HEK293 (cell line): ENCODE measurements at regions not wholly inside any gene's neighbourhood (a gene's known extent, or its start where the extent isn't known, plus 50 kb on each side); places are given as distances from the start of the nearest gene placed in this dataset.

Experiments
- CTCF ChIA-PET: fragments of 350-600 bp; formaldehyde crosslinking; extraction: SDS; loops from one replicate; lab custom pipeline; 2021; ENCODE audit warnings: antibody characterized with exemption; lab: Yijun Ruan, JAX
- POLR2A ChIA-PET: fragments of 300-600 bp; formaldehyde crosslinking; extraction: SDS; loops from one replicate; lab custom pipeline; 2020; ENCODE audit warnings: antibody characterized with exemption, inconsistent platforms; lab: Yijun Ruan, JAX
- H3K27ac ChIP-seq: fragments of 200-500 bp; sonication (Bioruptor generic); 2 replicates; pipeline ENCODE4 v1.5.1; 2014; ENCODE audit warnings: low read depth, low read length, control low read depth, inconsistent platforms; ENCODE audit errors: extremely low read depth
- H3K36me3 ChIP-seq, 2 experiments: fragments of 200-500 bp in 1 of 2; sonication (Bioruptor generic) in 1 of 2; 1 replicate in 1 of 2; 2 replicates in 1 of 2; pipeline ENCODE4 v1.5.1; 2014 to 2017; ENCODE audit warnings: inconsistent platforms in 2 of 2, low read length in 2 of 2; ENCODE audit not compliant: control insufficient read depth in 2 of 2, insufficient read depth in 1 of 2
- H3K4me1 ChIP-seq: fragments of 200-500 bp; sonication (Bioruptor generic); 2 replicates; pipeline ENCODE4 v1.5.1; 2014; ENCODE audit warnings: mild to moderate bottlenecking, low read length, inconsistent platforms; ENCODE audit not compliant: control insufficient read depth, insufficient read depth
- H3K4me3 ChIP-seq: 2 replicates; pipeline ENCODE4 v1.5.1; 2011; ENCODE audit warnings: low read depth, mild to moderate bottlenecking, control low read depth, low read length, moderate library complexity
- H3K9me3 ChIP-seq: fragments of 200-500 bp; sonication (Bioruptor generic); 2 replicates; pipeline ENCODE4 v1.5.1; 2014; ENCODE audit warnings: low read depth, low read length, inconsistent platforms; ENCODE audit not compliant: control insufficient read depth, insufficient read depth
- EGR2 ChIP-seq: fragments of 450-650 bp; formaldehyde crosslinking; IDR thresholded peaks from 2 replicates; pipeline ENCODE4 v1.5.1; 2016; ENCODE audit warnings: low read depth, missing biosample characterization, missing genetic modification characterization
- KLF1 ChIP-seq: fragments of 450-650 bp; formaldehyde crosslinking; IDR thresholded peaks from 2 replicates; pipeline ENCODE4 v1.5.1; 2016; ENCODE audit warnings: missing biosample characterization, missing genetic modification characterization
- KLF9 ChIP-seq: fragments of 450-650 bp; formaldehyde crosslinking; IDR thresholded peaks from 2 replicates; pipeline ENCODE4 v1.5.1; 2016; ENCODE audit warnings: missing biosample characterization, missing genetic modification characterization, low read depth
- PATZ1 ChIP-seq: fragments of 450-650 bp; formaldehyde crosslinking; IDR thresholded peaks from 2 replicates; pipeline ENCODE4 v1.5.1; 2016; ENCODE audit warnings: missing biosample characterization, missing genetic modification characterization
- RBAK ChIP-seq: fragments of 450-650 bp; formaldehyde crosslinking; IDR thresholded peaks from 2 replicates; pipeline ENCODE4 v1.5.1; 2016; ENCODE audit warnings: missing biosample characterization, missing genetic modification characterization
- YY2 ChIP-seq: fragments of 450-650 bp; formaldehyde crosslinking; IDR thresholded peaks from 2 replicates; pipeline ENCODE4 v1.5.1; 2016; ENCODE audit warnings: missing biosample characterization, missing genetic modification characterization
- ZFHX2 ChIP-seq: fragments of 450-650 bp; formaldehyde crosslinking; conservative IDR thresholded peaks from 2 replicates; pipeline ENCODE4 v1.5.1; 2016; ENCODE audit warnings: missing biosample characterization, missing genetic modification characterization
- ZFP69B ChIP-seq: fragments of 450-650 bp; formaldehyde crosslinking; IDR thresholded peaks from 2 replicates; pipeline ENCODE4 v1.5.1; 2016; ENCODE audit warnings: missing biosample characterization, missing genetic modification characterization
- ZNF148 ChIP-seq: fragments of 450-650 bp; formaldehyde crosslinking; IDR thresholded peaks from 2 replicates; pipeline ENCODE4 v1.5.0; 2017; ENCODE audit warnings: missing biosample characterization, missing genetic modification characterization, borderline replicate concordance
- ZNF433 ChIP-seq: fragments of 450-650 bp; formaldehyde crosslinking; IDR thresholded peaks from 2 replicates; pipeline ENCODE4 v1.5.1; 2016; ENCODE audit warnings: missing biosample characterization, missing genetic modification characterization, low read depth
- ZNF521 ChIP-seq: fragments of 450-650 bp; formaldehyde crosslinking; IDR thresholded peaks from 2 replicates; pipeline ENCODE4 v1.5.1; 2017; ENCODE audit warnings: missing biosample characterization, mild to moderate bottlenecking, missing genetic modification characterization
- ZNF610 ChIP-seq: fragments of 450-650 bp; formaldehyde crosslinking; IDR thresholded peaks from 2 replicates; pipeline ENCODE4 v1.5.1; 2016; ENCODE audit warnings: missing biosample characterization, missing genetic modification characterization, borderline replicate concordance
- ZNF624 ChIP-seq: fragments of 450-650 bp; formaldehyde crosslinking; IDR thresholded peaks from 2 replicates; pipeline ENCODE4 v1.5.1; 2017; ENCODE audit warnings: missing biosample characterization, missing genetic modification characterization
- ZNF76 ChIP-seq: fragments of 450-650 bp; formaldehyde crosslinking; IDR thresholded peaks from 2 replicates; pipeline ENCODE4; 2016; ENCODE audit warnings: low read depth, missing biosample characterization, missing genetic modification characterization, borderline replicate concordance
- ZNF776 ChIP-seq: fragments of 450-650 bp; formaldehyde crosslinking; IDR thresholded peaks from 2 replicates; pipeline ENCODE4 v1.5.0; 2017; ENCODE audit warnings: missing biosample characterization, missing genetic modification characterization, borderline replicate concordance
- ZNF837 ChIP-seq: fragments of 450-650 bp; formaldehyde crosslinking; IDR thresholded peaks from 2 replicates; pipeline ENCODE4 v1.5.1; 2016; ENCODE audit warnings: missing biosample characterization, missing genetic modification characterization
- ZSCAN16 ChIP-seq: fragments of 450-650 bp; formaldehyde crosslinking; IDR thresholded peaks from 2 replicates; pipeline ENCODE4 v1.5.1; 2016; ENCODE audit warnings: missing biosample characterization, missing genetic modification characterization
- TF ChIP-seq, protein P1 (sequence below): sonication (generic); formaldehyde crosslinking; IDR thresholded peaks from 2 replicates; pipeline ENCODE4 v1.8.1; 2022; ENCODE audit warnings: mild to moderate bottlenecking, moderate library complexity, missing genetic modification reagents
- TF ChIP-seq, protein P2 (sequence below): fragments of 450-650 bp; formaldehyde crosslinking; IDR thresholded peaks from 2 replicates; pipeline ENCODE4 v1.5.1; 2016; ENCODE audit warnings: missing biosample characterization, missing genetic modification characterization
- TF ChIP-seq, protein P3 (sequence below): fragments of 450-650 bp; formaldehyde crosslinking; conservative IDR thresholded peaks from 2 replicates; pipeline ENCODE4 v1.5.1; 2016; ENCODE audit warnings: low read depth, missing biosample characterization, missing genetic modification characterization
- TF ChIP-seq, protein P4 (sequence below): IDR thresholded peaks from 2 replicates; pipeline ENCODE4 v1.6.1; 2011; ENCODE audit warnings: mild to moderate bottlenecking, low read depth, low read length, borderline replicate concordance

- ChIA-PET POLR2A (interaction anchor here (0.5 kb wide), 1 partner anchor 1189 kb away, joined by 4 read pairs; no protein-coding TSS in a partner anchor), CTCF (no interaction called here)
- H3K27ac ChIP-seq: no peak overlapping the region
- H3K4me3 ChIP-seq: no peak overlapping the region
- H3K36me3 ChIP-seq: no peaks in the 10 kb centered on the region
- H3K4me1 ChIP-seq: no peaks in the 10 kb centered on the region
- H3K9me3 ChIP-seq: no peaks in the 10 kb centered on the region
- TF ChIP-seq EGR2 (tag by site-specific recombination): no peak
- TF ChIP-seq RBAK (tag by site-specific recombination): no peak
- TF ChIP-seq ZNF837 (tag by site-specific recombination): no peak
- TF ChIP-seq ZFP69B (tag by site-specific recombination): peak; percentile 44; the same call in 1 of the 2 replicates
- no peak for TF ChIP-seq ZNF76 (tag by site-specific recombination)
- TF ChIP-seq PATZ1 (tag by site-specific recombination): no peak
- TF ChIP-seq, protein P1, sequence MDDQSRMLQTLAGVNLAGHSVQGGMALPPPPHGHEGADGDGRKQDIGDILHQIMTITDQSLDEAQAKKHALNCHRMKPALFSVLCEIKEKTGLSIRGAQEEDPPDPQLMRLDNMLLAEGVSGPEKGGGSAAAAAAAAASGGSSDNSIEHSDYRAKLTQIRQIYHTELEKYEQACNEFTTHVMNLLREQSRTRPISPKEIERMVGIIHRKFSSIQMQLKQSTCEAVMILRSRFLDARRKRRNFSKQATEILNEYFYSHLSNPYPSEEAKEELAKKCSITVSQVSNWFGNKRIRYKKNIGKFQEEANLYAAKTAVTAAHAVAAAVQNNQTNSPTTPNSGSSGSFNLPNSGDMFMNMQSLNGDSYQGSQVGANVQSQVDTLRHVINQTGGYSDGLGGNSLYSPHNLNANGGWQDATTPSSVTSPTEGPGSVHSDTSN (CRISPR knock-in tag): no peak
- no peak for TF ChIP-seq ZNF776 (tag by site-specific recombination)
- TF ChIP-seq, protein P2, sequence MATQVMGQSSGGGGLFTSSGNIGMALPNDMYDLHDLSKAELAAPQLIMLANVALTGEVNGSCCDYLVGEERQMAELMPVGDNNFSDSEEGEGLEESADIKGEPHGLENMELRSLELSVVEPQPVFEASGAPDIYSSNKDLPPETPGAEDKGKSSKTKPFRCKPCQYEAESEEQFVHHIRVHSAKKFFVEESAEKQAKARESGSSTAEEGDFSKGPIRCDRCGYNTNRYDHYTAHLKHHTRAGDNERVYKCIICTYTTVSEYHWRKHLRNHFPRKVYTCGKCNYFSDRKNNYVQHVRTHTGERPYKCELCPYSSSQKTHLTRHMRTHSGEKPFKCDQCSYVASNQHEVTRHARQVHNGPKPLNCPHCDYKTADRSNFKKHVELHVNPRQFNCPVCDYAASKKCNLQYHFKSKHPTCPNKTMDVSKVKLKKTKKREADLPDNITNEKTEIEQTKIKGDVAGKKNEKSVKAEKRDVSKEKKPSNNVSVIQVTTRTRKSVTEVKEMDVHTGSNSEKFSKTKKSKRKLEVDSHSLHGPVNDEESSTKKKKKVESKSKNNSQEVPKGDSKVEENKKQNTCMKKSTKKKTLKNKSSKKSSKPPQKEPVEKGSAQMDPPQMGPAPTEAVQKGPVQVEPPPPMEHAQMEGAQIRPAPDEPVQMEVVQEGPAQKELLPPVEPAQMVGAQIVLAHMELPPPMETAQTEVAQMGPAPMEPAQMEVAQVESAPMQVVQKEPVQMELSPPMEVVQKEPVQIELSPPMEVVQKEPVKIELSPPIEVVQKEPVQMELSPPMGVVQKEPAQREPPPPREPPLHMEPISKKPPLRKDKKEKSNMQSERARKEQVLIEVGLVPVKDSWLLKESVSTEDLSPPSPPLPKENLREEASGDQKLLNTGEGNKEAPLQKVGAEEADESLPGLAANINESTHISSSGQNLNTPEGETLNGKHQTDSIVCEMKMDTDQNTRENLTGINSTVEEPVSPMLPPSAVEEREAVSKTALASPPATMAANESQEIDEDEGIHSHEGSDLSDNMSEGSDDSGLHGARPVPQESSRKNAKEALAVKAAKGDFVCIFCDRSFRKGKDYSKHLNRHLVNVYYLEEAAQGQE: no peak
- no peak for TF ChIP-seq ZSCAN16
- TF ChIP-seq, protein P3, sequence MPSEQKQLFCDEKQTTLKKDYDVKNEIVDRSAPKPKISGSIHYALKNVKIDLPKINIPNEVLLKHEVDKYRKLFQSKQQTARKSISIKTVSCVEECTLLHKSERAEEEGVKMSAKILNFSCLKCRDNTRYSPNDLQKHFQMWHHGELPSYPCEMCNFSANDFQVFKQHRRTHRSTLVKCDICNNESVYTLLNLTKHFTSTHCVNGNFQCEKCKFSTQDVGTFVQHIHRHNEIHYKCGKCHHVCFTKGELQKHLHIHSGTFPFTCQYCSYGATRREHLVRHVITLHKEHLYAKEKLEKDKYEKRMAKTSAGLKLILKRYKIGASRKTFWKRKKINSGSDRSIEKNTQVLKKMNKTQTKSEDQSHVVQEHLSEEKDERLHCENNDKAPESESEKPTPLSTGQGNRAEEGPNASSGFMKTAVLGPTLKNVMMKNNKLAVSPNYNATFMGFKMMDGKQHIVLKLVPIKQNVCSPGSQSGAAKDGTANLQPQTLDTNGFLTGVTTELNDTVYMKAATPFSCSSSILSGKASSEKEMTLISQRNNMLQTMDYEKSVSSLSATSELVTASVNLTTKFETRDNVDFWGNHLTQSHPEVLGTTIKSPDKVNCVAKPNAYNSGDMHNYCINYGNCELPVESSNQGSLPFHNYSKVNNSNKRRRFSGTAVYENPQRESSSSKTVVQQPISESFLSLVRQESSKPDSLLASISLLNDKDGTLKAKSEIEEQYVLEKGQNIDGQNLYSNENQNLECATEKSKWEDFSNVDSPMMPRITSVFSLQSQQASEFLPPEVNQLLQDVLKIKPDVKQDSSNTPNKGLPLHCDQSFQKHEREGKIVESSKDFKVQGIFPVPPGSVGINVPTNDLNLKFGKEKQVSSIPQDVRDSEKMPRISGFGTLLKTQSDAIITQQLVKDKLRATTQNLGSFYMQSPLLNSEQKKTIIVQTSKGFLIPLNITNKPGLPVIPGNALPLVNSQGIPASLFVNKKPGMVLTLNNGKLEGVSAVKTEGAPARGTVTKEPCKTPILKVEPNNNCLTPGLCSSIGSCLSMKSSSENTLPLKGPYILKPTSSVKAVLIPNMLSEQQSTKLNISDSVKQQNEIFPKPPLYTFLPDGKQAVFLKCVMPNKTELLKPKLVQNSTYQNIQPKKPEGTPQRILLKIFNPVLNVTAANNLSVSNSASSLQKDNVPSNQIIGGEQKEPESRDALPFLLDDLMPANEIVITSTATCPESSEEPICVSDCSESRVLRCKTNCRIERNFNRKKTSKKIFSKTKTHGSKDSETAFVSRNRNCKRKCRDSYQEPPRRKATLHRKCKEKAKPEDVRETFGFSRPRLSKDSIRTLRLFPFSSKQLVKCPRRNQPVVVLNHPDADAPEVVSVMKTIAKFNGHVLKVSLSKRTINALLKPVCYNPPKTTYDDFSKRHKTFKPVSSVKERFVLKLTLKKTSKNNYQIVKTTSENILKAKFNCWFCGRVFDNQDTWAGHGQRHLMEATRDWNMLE: no peak
- 0 out of 2 replicates have a peak, but pooled peaks have one; percentile 12 for TF ChIP-seq ZFHX2 (tag by site-specific recombination)
- TF ChIP-seq KLF9 (tag by site-specific recombination): no peak
- TF ChIP-seq, protein P4, sequence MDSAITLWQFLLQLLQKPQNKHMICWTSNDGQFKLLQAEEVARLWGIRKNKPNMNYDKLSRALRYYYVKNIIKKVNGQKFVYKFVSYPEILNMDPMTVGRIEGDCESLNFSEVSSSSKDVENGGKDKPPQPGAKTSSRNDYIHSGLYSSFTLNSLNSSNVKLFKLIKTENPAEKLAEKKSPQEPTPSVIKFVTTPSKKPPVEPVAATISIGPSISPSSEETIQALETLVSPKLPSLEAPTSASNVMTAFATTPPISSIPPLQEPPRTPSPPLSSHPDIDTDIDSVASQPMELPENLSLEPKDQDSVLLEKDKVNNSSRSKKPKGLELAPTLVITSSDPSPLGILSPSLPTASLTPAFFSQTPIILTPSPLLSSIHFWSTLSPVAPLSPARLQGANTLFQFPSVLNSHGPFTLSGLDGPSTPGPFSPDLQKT: no peak
- TF ChIP-seq KLF1 (tag by site-specific recombination): peak; percentile 82
- no peak for TF ChIP-seq ZNF624
- no peak for TF ChIP-seq ZNF148 (tag by site-specific recombination)
- TF ChIP-seq ZNF521 (tag by site-specific recombination): no peak
- TF ChIP-seq ZNF433 (tag by site-specific recombination): no peak
- TF ChIP-seq ZNF610: no peak
- TF ChIP-seq YY2 (tag by site-specific recombination): no peak
Measured at GRCh38 chr4:1534095-1534872, 128.0 kb upstream of the NKX1-1 start.
